Middle frontal gyrus (tissue), 1 donor: ENCODE measurements at regions not wholly inside any gene's neighbourhood (a gene's known extent, or its start where the extent isn't known, plus 50 kb on each side); places are given as distances from the start of the nearest gene placed in this dataset.
"Not testable (repeated sequence)": the region's sequence is repeated elsewhere in the genome, so short reads cannot be mapped to it uniquely, and the experiment has no call there.

ENCODE experiments used
- DNase-seq: peaks from one replicate; pipeline ENCODE4 v3.0.0-alpha.2; 2015; ENCODE audit warnings: low spot score; ENCODE audit errors: extremely low spot score

GRCh38 chr2:185246717-185247116 lies 491.9 kb upstream of the FSIP2 start:
- no peak for DNase-seq

GRCh38 chr2:185255566-185255965 lies 483.0 kb upstream of the FSIP2 start:
- no peak for DNase-seq

GRCh38 chr2:185265747-185266146 lies 472.9 kb upstream of the FSIP2 start:
- no peak for DNase-seq

DNA sequence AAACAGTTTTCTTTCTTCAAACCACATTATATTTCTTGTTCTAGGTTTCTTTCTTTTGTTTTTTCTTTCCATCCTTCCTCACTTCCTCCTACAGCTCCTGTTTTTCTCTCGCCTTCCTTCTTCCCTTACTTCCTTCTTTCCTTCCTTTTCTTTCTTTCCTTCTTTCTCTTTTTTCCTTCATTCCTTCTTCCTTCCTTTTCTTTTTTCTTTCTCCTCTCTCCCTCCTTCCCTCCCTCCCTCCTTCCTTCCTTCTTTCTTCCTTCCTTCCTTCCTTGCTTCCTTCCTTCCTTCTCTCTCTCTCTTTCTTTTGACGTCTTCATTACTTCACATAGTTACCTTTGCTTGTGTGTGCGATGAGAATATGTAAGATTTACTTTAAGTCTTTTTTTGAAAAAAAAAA lies 470.0 kb upstream of the FSIP2 start:
- DNase-seq: no peak

GRCh38 chr2:185274718-185275484 lies 463.7 kb upstream of the FSIP2 start:
- DNase-seq: no peak

DNA sequence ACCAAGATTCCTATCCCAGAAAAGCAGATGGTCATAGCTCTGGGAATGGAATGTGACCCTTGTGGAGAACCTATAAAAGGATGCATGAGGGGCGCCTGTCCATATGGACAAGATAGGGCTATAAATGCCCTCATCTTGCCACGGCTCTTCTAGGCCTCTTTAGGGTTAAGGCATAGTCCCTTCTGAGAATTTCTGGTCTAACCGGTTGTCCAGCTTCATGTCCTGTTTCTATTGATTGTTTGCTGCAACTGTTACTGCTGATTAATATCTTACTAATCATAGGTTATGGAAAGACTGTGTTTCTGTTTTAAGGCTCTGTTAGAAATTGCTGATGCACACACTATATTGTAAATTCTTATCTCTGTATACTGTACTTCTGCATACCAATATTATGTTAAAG lies 462.6 kb upstream of the FSIP2 start:
- not testable (repeated sequence) for DNase-seq

DNA sequence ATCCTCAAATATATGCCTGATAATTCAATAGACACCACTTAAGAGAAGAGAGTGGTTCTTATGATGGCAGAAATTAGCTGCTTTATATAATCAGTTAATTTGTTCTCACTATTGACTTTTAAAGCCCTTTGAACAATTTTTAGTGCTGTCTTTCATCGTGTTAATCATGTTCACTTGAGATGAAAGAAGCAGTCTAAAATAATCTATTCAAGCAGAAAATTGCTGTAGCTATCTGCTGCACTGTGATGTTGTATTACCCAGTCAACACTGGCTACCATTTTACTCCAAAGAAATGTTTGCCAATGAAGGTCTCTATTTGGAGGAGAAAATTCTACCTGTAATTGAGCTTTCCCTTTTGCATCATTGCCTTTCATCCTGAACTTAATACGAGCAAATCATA lies 459.8 kb upstream of the FSIP2 start:
- no peak for DNase-seq

DNA sequence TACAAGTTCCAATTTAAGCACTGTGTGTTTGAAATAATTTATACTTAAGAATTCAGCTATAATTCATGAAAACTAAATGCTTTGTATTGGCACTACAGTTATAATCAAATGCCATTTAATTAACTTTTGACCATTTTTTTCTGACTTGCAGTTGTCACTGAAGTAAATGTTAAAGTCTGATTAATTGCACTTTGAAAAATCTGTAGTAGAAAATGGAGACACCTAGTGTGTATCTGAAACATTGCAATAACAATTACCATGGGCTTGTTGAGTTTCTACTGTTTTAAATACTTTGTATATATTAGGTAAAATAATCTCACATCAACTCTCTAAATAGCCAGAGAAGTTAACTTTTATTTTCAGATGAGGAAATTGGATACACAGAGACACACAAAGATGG lies 458.6 kb upstream of the FSIP2 start:
- no peak for DNase-seq

DNA sequence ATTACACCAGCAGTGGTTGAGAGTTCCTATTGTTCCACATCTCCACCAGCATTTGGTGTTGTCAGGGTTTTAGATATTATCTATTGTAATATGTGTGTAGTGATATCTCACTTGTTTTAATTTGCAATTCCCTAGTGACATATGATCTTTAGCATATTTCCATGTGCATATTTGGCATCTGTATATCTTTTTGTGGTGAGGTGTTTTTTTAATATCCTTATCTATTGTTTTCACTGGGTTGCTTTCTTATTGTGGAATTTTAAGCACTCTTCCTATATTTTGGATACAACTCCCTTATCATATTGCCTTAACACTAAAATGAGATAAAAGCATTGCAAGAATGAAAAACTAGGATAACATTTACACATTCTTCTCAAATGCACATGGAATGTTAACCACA lies 453.9 kb upstream of the FSIP2 start:
- DNase-seq: no peak

- not testable (repeated sequence) for DNase-seq
Measured at GRCh38 chr2:185290012-185290411, 448.6 kb upstream of the FSIP2 start.

GRCh38 chr2:185291035-185291647 lies 447.5 kb upstream of the FSIP2 start:
- no peak for DNase-seq

- DNase-seq: no peak
Measured at GRCh38 chr2:185299867-185300266, 438.7 kb upstream of the FSIP2 start.

DNA sequence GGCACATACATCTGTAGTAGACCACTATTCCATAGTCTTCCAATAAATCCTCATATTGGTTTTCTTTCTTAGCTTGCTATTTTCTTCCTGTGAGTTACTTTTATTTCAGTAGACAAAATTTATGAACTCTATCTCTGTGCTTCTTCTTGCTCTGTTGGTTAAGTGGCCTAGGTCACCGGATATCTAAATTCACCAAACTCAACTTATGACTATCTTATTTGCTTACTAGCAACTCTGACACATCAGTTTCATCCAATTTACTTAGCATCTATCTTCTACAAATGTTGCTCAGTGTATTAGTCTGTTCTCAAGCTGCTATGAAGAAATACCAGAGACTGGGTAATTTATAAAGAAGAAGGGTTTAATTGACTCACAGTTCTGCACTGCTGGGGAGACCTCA lies 432.5 kb upstream of the FSIP2 start:
- DNase-seq: no peak

DNA sequence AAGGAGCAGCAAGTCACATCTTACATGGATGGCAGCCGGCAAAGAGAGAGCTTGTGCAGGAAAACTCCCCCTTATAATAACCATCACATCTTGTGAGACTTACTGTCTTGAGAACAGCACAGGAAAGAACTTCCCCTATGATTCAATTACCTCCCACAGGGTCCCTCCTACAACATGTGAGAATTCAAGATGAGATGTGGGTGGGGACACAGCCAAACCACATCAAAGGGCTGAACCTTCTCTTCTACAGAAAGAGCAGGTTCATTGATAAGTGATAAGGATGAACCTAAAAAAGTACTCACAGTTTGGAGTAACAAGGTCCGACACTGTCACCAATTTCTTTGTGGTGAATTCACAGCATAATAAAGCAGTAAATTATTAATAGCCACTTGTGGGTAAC lies 422.2 kb upstream of the FSIP2 start:
- DNase-seq: no peak

GRCh38 chr2:185318271-185318724 lies 420.3 kb upstream of the FSIP2 start:
- no peak for DNase-seq

- DNase-seq: no peak
Measured at GRCh38 chr2:185335879-185336278, 402.7 kb upstream of the FSIP2 start.

DNA sequence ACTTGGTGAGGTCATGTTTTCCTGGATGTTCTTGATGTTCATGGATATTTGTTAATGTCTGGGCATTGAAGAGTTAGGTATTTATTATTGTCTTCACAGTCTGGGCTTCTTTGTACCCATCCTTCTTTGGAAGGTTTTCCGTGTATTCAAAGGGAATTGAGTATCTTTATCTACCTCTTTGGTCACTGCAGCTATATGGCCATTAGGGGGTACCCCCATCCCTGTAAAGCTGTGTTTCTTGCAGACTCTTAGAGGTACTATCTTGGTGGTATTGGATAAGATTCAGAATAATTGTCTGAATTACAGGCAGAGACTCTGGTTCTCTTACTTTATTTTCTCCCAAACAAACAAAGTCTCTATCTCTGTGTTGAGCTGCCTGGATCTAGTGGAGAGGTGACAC lies 401.6 kb upstream of the FSIP2 start:
- DNase-seq: no peak

GRCh38 chr2:185338104-185338503 lies 400.5 kb upstream of the FSIP2 start:
- DNase-seq: no peak

DNA sequence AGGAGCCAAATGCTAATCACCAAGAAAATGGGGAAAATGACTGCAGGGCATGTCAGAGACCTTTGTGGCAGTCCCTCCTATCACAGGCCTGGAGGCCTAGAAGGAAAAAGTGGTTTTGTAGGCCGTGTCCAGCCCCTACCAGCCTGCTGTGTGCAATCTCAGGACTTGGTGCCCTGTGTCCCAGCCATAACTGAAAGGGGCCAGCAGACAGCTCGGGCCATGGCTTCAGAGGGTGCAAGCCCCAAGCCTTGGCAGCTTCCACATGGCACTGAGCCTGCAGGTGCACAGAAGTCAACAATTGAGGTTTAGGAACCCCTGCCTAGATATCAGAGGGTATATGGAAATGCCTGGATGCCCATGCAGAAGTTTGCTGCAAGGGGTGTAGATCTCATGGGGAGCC lies 391.2 kb upstream of the FSIP2 start:
- DNase-seq: no peak

DNA sequence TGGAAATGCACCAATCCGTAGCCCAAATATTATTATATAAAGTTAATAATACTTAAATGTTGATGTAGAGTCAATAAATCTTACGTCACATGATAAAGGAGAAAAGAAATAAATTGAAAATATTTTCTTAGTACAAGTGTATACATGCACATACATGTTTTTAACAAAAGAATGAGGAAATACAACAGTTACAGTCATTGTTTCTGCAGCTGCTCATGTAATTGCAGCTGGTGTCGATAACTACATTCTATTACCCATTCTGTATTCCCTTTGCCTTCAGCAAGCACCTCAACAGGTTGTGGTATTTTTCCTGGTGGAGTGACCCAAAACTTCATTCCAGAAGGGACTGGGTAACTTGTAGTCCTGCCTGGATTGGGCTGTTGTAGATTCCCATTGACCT lies 377.8 kb upstream of the FSIP2 start:
- DNase-seq: no peak

GRCh38 chr2:185372188-185372587 lies 366.4 kb upstream of the FSIP2 start:
- DNase-seq: no peak

DNA sequence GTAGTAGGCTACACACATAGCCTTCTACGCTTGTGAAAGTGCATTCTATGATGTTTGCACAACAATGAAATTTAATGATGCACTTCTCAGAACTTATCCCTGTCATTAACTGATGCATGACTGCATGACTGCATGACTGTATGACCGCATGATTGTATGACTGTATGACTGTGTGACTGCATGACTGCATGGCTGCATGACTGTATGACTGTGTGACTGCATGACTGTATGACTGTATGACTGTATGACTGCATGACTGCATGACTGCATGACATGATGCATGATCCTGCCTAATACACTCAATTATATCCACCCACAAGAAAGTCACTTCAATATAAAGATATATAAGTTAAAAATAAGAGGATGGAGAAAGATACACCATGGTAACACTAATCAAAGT lies 365.4 kb upstream of the FSIP2 start:
- no peak for DNase-seq

DNA sequence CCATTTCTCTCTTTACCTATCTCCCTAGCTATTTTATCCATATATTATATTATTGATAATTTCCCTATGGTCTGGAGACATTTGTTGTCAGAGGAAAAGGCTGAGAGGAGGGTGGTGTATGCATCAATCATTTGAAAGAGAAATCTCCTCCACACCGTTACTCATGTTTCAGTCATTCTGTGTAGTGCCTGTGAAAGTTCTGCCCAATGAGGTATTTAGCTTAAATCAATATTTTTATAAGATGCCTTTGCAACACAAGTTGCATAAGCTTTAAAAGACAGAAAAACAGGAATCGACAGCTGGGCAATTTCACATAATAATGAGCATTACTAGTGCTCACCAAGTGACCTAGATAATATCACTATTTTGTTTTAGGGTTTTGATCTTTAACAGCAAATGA lies 363.7 kb upstream of the FSIP2 start:
- no peak for DNase-seq
